ENCODE measurements at regions not wholly inside any gene's neighbourhood (a gene's known extent, or its start where the extent isn't known, plus 50 kb on each side); places are given as distances from the start of the nearest gene placed in this dataset.

- no peak for TF ChIP-seq CTCF (IDR thresholded peaks at IDR 0.05; ENCODE audit: low read length)
- no peak for TF ChIP-seq EZH2 (IDR thresholded peaks at IDR 0.05; ENCODE audit: borderline replicate concordance, low read length)
Measured at GRCh38 chr4:132893787-132894186, 255.3 kb upstream of the PCDH10 start.
